ENCODE measurements at regions not wholly inside any gene's neighbourhood (a gene's known extent, or its start where the extent isn't known, plus 50 kb on each side); places are given as distances from the start of the nearest gene placed in this dataset.
"Not testable (repeated sequence)": the region's sequence is repeated elsewhere in the genome, so short reads cannot be mapped to it uniquely, and the experiment has no call there.

DNA sequence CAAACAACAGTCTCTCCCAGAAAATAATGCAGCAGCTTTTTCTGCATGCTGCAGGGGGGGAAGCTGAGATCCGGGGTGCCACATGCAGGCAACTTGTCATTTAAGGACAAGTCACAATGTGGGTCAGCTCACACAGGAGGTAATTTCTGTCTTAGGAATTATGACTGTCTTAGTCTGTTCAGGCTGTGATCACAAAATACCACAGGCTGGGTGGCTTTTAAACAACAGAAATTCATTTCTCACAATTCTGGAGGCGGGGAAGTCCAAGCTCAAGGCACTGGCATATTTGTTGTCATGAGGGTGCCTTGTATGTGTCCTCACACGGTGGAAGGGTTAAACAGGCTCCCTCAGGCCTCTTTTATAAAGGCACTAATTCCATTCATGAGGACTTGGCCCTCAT lies 127.7 kb downstream of the DIRAS2 start:
- H3K9me3 ChIP-seq, result no peaks in the 10 kb centered on the region
- no peaks in the 10 kb centered on the region for H3K36me3 ChIP-seq
- no peak for DNase-seq
- no peak overlapping the region for H3K4me3 ChIP-seq
- no peaks in the 10 kb centered on the region for H3K27me3 ChIP-seq

DNA sequence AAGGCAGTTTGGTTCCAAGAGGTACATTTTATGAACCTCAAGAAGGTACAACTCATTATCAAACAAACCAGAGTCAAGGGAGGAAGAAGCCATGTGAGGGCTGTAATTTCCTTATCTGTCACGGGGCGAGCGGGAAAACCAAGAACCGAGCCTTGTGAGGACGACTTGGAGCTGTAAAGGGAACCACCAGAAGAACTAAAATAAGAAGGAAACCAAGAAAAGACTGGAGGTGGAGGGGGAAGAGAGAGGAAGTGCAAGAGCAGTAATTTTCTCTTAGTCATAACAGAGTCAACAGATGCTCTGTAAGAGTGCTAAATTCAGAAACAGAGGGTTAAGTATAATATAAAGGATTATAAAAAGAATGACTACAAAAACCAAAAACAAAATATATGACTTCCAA lies 127.1 kb downstream of the DIRAS2 start:
- H3K9me3 ChIP-seq, result no peaks in the 10 kb centered on the region
- H3K36me3 ChIP-seq, result no peaks in the 10 kb centered on the region
- no peaks in the 10 kb centered on the region for H3K27me3 ChIP-seq
- DNase-seq, result no peak
- H3K4me3 ChIP-seq, result no peak overlapping the region

DNA sequence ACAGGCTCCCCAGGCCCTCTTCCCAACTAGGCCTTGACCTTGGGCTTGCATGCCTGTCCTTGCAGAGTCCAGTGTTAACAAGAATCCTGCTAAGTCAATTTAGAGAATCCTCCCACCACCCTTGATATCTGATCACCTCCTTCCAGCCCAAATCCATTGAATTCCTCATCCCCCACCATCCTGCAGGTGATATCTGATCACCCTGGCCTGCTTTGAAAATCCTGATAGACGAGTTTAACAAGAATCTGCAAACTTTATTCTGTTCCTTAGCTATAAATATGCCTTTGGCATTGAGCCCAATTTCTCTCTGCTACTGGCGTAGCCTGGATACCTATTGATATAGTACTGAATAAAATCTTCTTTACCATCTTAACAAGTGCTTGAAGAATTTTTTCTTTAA lies 125.5 kb downstream of the DIRAS2 start:
- Histone ChIP-seq H3K4me3 (no peak overlapping the region), H3K9me3 (no peaks in the 10 kb centered on the region), H3K27me3 (no peaks in the 10 kb centered on the region), H3K36me3 (no peaks in the 10 kb centered on the region)
- no peak for DNase-seq

DNA sequence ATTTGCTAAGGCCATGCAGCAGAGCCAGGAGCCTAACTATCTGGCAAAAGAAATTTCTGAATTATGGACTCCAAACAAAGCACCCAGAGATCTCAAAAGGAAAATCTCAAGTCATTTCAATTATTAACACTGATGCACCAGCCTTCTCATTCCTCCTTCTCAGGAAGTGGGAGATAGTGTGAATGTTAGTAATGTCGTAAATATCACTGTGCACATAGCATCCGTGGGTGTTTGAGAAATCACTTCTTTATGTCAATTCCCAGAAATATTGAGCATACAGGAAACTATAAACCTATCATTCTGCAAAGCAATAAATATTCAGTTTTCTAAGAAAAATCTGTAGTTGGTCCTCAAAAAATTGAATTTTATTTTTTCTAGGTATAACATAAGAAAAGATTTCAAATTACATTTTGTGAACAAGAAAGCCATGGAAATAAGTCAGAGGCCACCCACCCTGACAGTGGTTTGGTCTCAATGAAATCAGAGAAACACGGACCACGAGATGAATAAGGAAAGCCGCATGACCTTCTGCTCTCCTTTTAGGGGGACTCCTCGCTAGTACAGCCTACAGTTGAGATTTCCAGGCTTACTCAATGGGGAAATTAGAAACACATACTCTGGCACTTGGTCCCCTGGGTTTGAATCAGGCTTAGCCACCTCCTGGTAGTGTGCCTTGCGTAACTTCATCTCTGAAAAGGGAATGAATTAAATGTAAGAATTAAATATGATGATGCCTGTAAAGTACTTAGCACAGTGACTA lies 120.6 kb downstream of the DIRAS2 start:
- no peak overlapping the region for H3K4me3 ChIP-seq
- H3K9me3 ChIP-seq, result no peaks in the 10 kb centered on the region
- no peaks in the 10 kb centered on the region for H3K36me3 ChIP-seq
- no peak for DNase-seq
- H3K27me3 ChIP-seq, result no peaks in the 10 kb centered on the region

DNA sequence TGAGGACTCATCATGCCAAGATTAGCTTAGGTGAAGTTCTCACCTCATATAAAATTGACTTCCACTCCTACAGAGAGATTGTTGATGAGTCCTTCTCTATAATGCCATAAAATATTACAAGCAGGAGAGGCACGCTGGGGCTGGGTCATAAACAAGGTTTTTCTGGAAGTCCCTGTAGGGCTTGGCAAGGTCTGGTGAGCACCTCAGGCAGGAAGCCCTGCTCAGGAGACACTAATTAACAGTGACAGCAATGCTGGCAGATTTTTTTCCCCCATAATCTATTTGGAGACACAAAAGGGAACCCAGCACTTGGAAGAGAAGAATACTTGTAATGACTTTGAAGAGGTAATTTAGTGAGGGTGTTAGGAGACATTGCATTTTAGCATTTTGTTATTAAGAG lies 118.7 kb downstream of the DIRAS2 start:
- Histone ChIP-seq H3K36me3 (no peaks in the 10 kb centered on the region), H3K4me3 (no peak overlapping the region), H3K9me3 (no peaks in the 10 kb centered on the region), H3K27me3 (no peaks in the 10 kb centered on the region)
- DNase-seq, result no peak

DNA sequence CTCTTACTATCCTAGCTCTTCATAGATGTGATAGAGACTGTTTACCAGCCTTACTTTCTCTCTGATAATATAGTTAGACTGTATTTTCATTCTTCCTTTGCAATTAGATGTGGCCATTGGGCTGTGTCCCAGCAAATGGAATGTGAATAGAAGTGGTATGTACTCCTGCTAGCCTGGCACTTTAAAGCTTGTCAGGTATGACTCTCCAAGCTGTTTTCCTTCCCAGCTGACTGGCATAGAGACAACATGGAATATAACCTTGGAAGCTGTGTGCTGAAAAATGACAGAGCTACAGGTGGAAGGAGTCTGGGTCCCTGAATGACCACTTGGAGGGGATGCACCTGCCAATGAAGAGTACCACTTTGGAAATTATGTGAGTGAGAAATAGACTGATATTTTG lies 116.2 kb downstream of the DIRAS2 start:
- no peak for DNase-seq
- Histone ChIP-seq H3K9me3 (no peaks in the 10 kb centered on the region), H3K27me3 (no peaks in the 10 kb centered on the region), H3K4me3 (no peak overlapping the region), H3K36me3 (no peaks in the 10 kb centered on the region)

DNA sequence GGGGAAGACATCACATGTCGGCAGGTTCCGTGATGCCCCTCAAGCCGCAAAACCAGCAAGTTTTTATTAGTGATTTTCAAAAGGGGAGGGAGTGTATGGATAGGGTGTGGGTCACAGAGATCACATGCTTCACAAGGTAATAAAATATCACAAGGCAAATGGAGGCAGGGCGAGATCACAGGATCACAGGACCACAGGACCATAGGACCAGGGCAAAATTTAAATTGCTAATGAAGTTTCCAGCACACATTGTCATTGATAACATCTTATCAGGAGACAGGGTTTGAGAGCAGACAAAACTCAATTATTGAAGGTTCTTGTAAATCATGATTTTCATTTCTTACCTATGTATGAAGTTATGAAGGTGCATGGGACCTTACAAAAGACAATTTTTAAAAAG lies 106.5 kb downstream of the DIRAS2 start:
- not testable (repeated sequence) for H3K9me3 ChIP-seq, DNase-seq, H3K27me3 ChIP-seq, H3K36me3 ChIP-seq, H3K4me3 ChIP-seq

DNA sequence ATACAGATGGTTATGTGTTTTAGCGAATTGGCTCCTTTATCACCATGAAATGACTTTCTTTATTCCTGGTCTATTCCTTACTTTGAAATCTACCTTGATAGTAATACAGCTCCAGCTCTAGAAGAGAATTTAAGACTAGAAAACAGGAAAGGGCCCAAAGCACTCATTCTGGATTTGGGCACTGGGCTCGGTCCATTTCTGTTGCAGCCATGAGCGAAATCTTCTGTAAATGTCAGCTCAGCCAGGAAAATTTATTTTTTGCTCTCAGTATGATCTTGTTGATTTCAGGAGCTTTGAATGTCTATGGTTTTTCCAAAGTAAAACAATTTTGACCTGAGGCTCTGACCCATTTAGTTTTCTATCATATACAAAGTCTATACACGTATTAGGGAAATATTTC lies 104.1 kb downstream of the DIRAS2 start:
- Histone ChIP-seq H3K4me3 (no peak overlapping the region), H3K36me3 (no peaks in the 10 kb centered on the region), H3K27me3 (0 out of 2 replicates have a peak, but pooled peaks cover 3% of the 10 kb centered on the region), H3K9me3 (no peaks in the 10 kb centered on the region)
- no peak for DNase-seq

DNA sequence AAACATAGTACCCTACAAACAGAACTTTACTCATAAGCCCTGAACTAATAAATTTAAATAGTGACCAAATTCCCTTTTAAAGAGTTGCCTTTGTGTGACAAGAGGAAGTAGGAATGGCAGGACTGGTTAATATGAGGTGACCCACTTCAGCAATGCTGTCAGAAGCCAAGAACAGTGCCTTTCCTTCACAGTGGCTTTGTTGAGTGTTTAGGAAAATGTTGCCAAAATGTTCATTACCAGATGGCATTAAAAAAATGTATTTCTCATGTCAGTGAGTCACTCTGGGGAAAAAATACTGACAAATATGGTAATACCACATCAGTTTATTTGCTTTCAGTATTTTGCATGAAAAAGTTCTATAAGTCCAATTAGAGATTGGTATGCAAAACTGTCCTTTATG lies 103.3 kb downstream of the DIRAS2 start:
- H3K36me3 ChIP-seq, result no peaks in the 10 kb centered on the region
- H3K27me3 ChIP-seq, result 0 out of 2 replicates have a peak, but pooled peaks cover 3% of the 10 kb centered on the region
- DNase-seq, result no peak
- H3K4me3 ChIP-seq, result no peak overlapping the region
- no peaks in the 10 kb centered on the region for H3K9me3 ChIP-seq

DNA sequence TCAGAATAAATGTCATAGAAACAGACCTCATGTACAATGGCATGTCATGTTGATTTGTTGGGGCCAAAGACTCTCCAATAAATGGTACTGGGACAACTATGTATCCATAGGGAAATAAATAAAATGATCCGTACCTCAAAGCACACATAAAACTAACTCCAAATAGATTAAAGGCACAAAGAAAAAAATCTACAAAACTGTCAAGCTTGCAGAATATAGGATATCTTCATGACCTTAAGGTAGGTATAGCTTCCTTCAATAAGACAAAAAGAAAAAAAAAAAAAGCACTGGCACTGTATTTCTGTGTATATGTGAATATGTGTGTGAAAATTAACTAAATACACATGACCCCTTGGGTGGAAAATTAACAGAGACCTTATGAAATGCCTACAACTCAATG lies 101.9 kb downstream of the DIRAS2 start:
- Histone ChIP-seq H3K4me3 (no peak overlapping the region), H3K36me3 (no peaks in the 10 kb centered on the region), H3K27me3 (no peaks in the 10 kb centered on the region), H3K9me3 (no peaks in the 10 kb centered on the region)
- no peak for DNase-seq

DNA sequence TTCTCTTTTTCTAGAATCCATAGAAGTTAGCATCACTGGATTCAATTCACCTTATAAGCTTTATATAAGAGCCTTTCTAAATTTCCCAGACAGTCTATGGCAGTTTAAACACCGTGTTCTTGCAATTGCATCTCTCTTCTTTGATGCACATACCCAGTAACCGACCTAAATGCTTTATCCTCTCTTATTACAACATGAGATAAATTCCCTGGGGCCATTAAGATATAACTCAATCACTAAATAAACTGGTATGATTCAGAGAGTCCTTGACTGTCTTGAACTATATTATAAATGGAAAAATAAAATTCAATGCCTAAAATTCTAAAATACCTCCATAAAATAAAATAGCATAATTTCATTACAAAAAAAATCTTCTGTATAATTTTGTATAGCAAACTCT lies 98.1 kb downstream of the DIRAS2 start:
- Histone ChIP-seq H3K9me3 (no peaks in the 10 kb centered on the region), H3K27me3 (no peaks in the 10 kb centered on the region), H3K4me3 (no peak overlapping the region), H3K36me3 (no peaks in the 10 kb centered on the region)
- DNase-seq, result no peak

DNA sequence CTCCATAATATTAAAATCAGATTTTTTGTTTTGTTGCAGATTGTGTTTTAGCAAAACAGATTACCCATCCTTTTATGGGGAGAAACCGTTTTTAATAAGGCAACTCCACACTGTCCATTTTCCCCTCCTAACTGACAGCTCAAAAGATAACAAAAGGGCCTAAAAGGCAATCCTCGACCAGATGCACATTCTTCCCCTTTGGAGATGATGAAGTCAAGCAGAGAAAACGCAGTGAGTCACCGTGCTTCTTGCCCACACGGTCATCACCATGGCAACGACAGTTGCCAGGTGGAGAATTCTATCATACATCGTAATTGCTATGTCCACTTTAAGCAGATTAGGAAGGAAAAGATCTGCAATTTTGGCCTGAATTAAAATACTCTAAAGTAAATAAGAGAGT lies 96.4 kb downstream of the DIRAS2 start:
- Histone ChIP-seq H3K27me3 (no peaks in the 10 kb centered on the region), H3K9me3 (no peaks in the 10 kb centered on the region), H3K4me3 (no peak overlapping the region), H3K36me3 (no peaks in the 10 kb centered on the region)
- DNase-seq, result peak; percentile 29

DNA sequence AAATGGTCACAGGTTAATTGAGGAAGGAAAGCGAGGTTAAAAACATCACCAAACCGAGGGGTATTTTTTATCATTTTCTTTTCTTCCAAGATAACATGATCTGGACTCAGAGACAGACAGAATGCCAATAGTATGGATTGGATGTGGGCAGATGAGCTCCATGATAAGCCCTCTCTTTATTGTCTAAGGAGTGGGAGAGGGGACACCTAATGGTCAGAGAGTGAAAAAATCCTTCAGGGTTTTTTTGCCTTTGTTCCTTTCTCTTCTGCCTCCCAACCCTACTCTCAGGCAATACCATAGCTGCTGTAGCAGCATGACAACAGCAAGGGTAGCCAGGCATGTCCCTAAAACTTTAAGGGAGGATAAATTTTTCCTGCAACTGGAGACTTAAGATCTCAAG lies 94.7 kb downstream of the DIRAS2 start:
- no peak overlapping the region for H3K4me3 ChIP-seq
- H3K36me3 ChIP-seq, result no peaks in the 10 kb centered on the region
- no peaks in the 10 kb centered on the region for H3K27me3 ChIP-seq
- H3K9me3 ChIP-seq, result no peaks in the 10 kb centered on the region
- DNase-seq, result no peak

DNA sequence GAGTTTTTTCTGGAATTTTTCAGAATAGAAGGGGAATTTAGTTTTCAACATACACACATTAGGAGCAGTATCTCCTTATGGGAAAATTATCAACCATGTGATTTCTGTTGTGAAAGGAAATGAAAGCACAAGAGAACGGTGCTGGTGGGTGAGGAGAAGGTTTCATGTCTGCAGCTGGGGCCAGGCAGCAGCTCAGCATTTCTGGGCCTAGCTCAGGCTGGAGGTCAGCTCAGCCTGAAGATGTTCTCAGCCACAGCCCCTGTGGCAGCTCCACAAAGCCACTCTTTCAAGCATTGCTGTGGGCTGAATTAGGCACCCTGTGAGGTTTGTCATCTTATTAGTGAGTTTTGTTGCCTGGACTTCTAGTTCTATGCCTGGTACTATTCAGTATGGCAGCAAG lies 90.3 kb downstream of the DIRAS2 start:
- no peaks in the 10 kb centered on the region for H3K27me3 ChIP-seq
- H3K36me3 ChIP-seq, result no peaks in the 10 kb centered on the region
- no peak overlapping the region for H3K4me3 ChIP-seq
- H3K9me3 ChIP-seq, result no peaks in the 10 kb centered on the region
- DNase-seq, result no peak

DNA sequence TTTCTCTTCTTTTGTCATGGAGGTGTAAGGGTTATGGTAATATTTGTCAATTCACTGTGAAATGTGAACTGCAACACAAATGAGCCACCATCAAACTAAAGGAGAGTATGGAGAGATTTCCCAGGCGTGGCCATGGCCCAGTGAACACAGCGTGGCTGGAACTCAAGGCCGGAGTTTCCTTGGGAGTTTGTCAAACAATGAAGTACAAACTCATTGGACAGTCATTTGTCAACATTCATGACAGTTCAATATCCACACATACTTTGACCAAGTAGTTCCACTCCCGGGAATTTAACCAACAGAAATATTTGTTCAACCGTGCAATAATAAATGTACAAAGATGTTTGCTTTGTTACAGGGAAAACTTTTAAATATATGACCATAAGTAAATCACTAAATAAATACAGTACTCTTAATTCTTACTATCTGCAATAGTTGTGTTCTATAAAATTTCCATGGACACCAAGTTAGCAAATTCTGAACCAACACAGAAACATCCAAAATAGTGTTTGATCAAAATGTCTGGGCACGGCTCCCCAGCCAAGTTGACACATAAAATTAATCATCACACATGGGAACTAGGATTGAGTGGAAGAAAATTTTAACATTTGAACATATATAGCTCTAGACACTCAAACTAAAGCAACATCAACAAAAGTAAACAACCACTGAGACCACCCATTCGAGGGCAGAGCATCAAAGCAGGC lies 87.1 kb downstream of the DIRAS2 start:
- Histone ChIP-seq H3K27me3 (no peaks in the 10 kb centered on the region), H3K4me3 (no peak overlapping the region), H3K9me3 (no peaks in the 10 kb centered on the region), H3K36me3 (no peaks in the 10 kb centered on the region)
- no peak for DNase-seq

DNA sequence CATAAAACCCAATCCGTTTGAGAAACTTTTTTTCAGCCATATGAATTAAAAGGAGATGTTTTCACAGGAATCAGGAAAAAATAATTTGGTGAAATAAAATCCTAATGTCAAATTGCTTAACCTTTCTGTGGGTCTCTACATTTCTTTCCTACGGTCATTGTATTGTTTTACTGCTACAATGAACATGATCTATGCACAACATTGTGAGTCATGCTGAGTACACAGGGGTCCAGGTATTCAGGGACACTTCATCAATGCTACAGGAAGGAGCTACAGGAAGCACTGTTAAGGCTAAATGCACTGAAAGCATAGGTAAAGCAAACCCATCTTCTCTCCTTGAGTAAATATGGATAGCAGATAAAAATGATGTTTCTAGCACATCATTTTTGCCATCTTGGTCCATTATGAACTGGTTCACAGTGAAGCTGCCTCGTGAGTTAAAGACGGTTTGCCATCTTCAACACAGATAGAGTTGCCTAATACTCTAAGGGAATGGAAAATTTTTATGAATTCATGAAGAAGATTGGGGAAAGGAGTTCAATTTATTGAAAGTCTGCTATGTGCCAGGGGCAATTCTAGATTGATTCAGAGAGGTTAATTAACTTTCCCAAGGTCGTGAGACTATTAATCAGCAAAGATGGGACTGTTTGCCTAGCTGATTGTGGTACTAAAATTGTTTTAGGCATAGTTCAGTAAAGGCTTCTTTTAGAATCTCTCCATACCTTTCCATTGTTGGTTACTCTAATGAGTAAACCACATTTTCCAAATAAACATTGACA lies 85.5 kb downstream of the DIRAS2 start:
- no peak for DNase-seq
- H3K9me3 ChIP-seq, result no peaks in the 10 kb centered on the region

More for the DNA sequence above, 85.5 kb downstream of the DIRAS2 start:
- Histone ChIP-seq H3K27me3 (no peaks in the 10 kb centered on the region), H3K36me3 (no peaks in the 10 kb centered on the region), H3K4me3 (no peak overlapping the region)
